K562 (cell line): ENCODE measurements at regions not wholly inside any gene's neighbourhood (a gene's known extent, or its start where the extent isn't known, plus 50 kb on each side); places are given as distances from the start of the nearest gene placed in this dataset.

Source experiments
- ATAC-seq: fragments of 200-7000 bp; cut with Tn5 transposase; 3 replicates; pipeline ENCODE4 v1.9.1; 2020; ENCODE audit warnings: moderate library complexity
- BruUV-seq: library from RNA; stranded (reverse); fragments of 400-500 nt; replicated peaks from 2 replicates; lab custom pipeline; 2021; lab: Mats Ljungman, UMichigan
- CTCF ChIA-PET: fragments of 300-600 bp; formaldehyde crosslinking; extraction: SDS; loops from one replicate; lab custom pipeline; 2021; ENCODE audit warnings: low intra/inter-chr PET ratio; lab: Yijun Ruan, JAX
- POLR2A ChIA-PET: fragments of 300-600, 350-650 bp; sonication (Branson Sonifier 250); formaldehyde crosslinking; extraction: SDS; loops from one replicate; lab custom pipeline; 2021; ENCODE audit warnings: antibody characterized with exemption, inconsistent platforms; lab: Yijun Ruan, JAX
- DNase-seq, 4 experiments: peaks; one replicate each; pipeline versions ENCODE4 v3.0.0 to v3.0.0-alpha.2; 2011 to 2018; ENCODE audit warnings: low spot score in 3 of 4, mixed read lengths in 3 of 4; ENCODE audit errors: extremely low read depth in 1 of 4
- FAIRE-seq: peaks from 2 replicates; lab custom pipeline; 2011; peaks lifted over from hg19 to GRCh38; lab: Jason Lieb, UNC
- H2AFZ ChIP-seq: 2 replicates; pipeline ENCODE4 v1.6.0; 2011; ENCODE audit warnings: low read depth, low read length, control low read depth, inconsistent platforms
- H3K27ac ChIP-seq: fragments of 200-600 bp; 3 replicates; pipeline ENCODE4 v1.8.0; 2011; ENCODE audit warnings: low read depth, mild to moderate bottlenecking, control low read depth, inconsistent platforms, low read length, moderate library complexity, mixed read lengths; ENCODE audit errors: extremely low read depth
- H3K27me3 ChIP-seq, 2 experiments: fragments of 300-600 bp in 1 of 2; 2 replicates in 1 of 2; 3 replicates in 1 of 2; pipeline versions ENCODE4 v1.6.0 to v1.8.0; 2011; ENCODE audit warnings: inconsistent platforms in 2 of 2, low read length in 2 of 2, mild to moderate bottlenecking in 1 of 2, mixed read lengths in 1 of 2, moderate library complexity in 1 of 2; ENCODE audit not compliant: control insufficient read depth in 2 of 2, insufficient read depth in 2 of 2
- H3K36me3 ChIP-seq: fragments of 300-600 bp; 3 replicates; pipeline ENCODE4 v1.8.0; 2011; ENCODE audit warnings: mild to moderate bottlenecking, low read length, inconsistent platforms; ENCODE audit not compliant: control insufficient read depth, insufficient read depth
- H3K4me1 ChIP-seq, 2 experiments: fragments of 200-600 bp in 1 of 2; replicated peaks in 1 of 2; 2 replicates in 1 of 2; 3 replicates in 1 of 2; pipeline versions ENCODE4 v1.5.1 to v1.8.0; 2011; ENCODE audit warnings: inconsistent platforms in 2 of 2, low read length in 2 of 2, mild to moderate bottlenecking in 1 of 2, mixed read lengths in 1 of 2, moderate library complexity in 1 of 2; ENCODE audit not compliant: control insufficient read depth in 2 of 2, insufficient read depth in 2 of 2
- H3K4me2 ChIP-seq: 2 replicates; pipeline ENCODE4 v1.6.1; 2011; ENCODE audit warnings: low read length, control low read depth, inconsistent platforms, mixed read lengths; ENCODE audit not compliant: insufficient read depth
- H3K4me3 ChIP-seq: fragments of 200-600 bp; sonication (generic), shearing (Covaris generic); 2 replicates; pipeline ENCODE4 v1.5.1; 2016; ENCODE audit warnings: control low read depth, inconsistent platforms
- H3K79me2 ChIP-seq: fragments of 200-600 bp; 3 replicates; pipeline ENCODE4 v1.8.0; 2011; ENCODE audit warnings: low read length, inconsistent platforms; ENCODE audit not compliant: control insufficient read depth, insufficient read depth
- H3K9ac ChIP-seq, 2 experiments: 2 replicates each; pipeline versions ENCODE4 v1.6.0 to v1.6.1; 2011; ENCODE audit warnings: low read depth in 2 of 2, low read length in 2 of 2, control low read depth in 1 of 2, inconsistent platforms in 1 of 2, mild to moderate bottlenecking in 1 of 2, mixed read lengths in 1 of 2; ENCODE audit not compliant: insufficient read depth in 1 of 2
- H3K9me1 ChIP-seq: one replicate; pipeline ENCODE4 v1.6.0; 2011; ENCODE audit warnings: inconsistent platforms, mild to moderate bottlenecking, low read length, moderate library complexity; ENCODE audit not compliant: control insufficient read depth, insufficient read depth
- H3K9me3 ChIP-seq: replicated peaks from 2 replicates; pipeline ENCODE4 v1.5.1; 2011; ENCODE audit warnings: low read depth, low read length, inconsistent platforms; ENCODE audit not compliant: control insufficient read depth, insufficient read depth
- H4K20me1 ChIP-seq: replicated peaks from 2 replicates; pipeline ENCODE4 v1.6.1; 2011; ENCODE audit warnings: low read length, inconsistent platforms, mixed read lengths; ENCODE audit not compliant: control insufficient read depth, insufficient read depth
- CHD1 ChIP-seq: fragments of 200-600 bp; sonication (generic); IDR thresholded peaks from one replicate; pipeline ENCODE4 v1.6.1; 2012; ENCODE audit warnings: mild to moderate bottlenecking, moderate library complexity, low read length, inconsistent platforms
- CREB3 ChIP-seq: fragments of 450-650 bp; conservative IDR thresholded peaks from 2 replicates; pipeline ENCODE4 v1.6.1; 2016; ENCODE audit warnings: missing genetic modification characterization, low read depth, mild to moderate bottlenecking, missing compliant biosample characterization, moderate library complexity
- CREM ChIP-seq: IDR thresholded peaks from 2 replicates; pipeline ENCODE4 v1.6.1; 2014; ENCODE audit warnings: antibody characterized with exemption, low read depth
- CSDE1 ChIP-seq, 2 experiments: fragments of 450-650 bp; IDR thresholded peaks; 2 replicates each; pipeline ENCODE4 v1.6.1; 2016; ENCODE audit warnings: mild to moderate bottlenecking in 1 of 2
- ELK3 ChIP-seq: fragments of 450-650 bp; formaldehyde crosslinking; IDR thresholded peaks from 2 replicates; pipeline ENCODE4 v1.4.0; 2020; ENCODE audit warnings: mild to moderate bottlenecking
- HOXB6 ChIP-seq: fragments of 250-450 bp; sonication (Bioruptor Pico); IDR thresholded peaks from 2 replicates; pipeline ENCODE4 v1.5.1; 2022; ENCODE audit warnings: mild to moderate bottlenecking, borderline replicate concordance
- JUND ChIP-seq, 2 experiments: IDR thresholded peaks; 2 replicates in 1 of 2; 3 replicates in 1 of 2; pipeline ENCODE4 v1.6.1; 2011; ENCODE audit warnings: borderline replicate concordance in 2 of 2, low read depth in 2 of 2, low read length in 2 of 2, improper control_type of control experiment in 1 of 2, missing biosample characterization in 1 of 2, missing genetic modification characterization in 1 of 2, missing genetic modification reagents in 1 of 2
- KLF13 ChIP-seq: fragments of 450-650 bp; IDR thresholded peaks from 2 replicates; pipeline ENCODE4 v1.6.1; 2016; ENCODE audit warnings: missing genetic modification characterization, low read depth, mild to moderate bottlenecking, missing compliant biosample characterization, moderate library complexity, borderline replicate concordance
- NELFE ChIP-seq: IDR thresholded peaks from 2 replicates; pipeline ENCODE4 v1.6.1; 2011; ENCODE audit warnings: mild to moderate bottlenecking; ENCODE audit not compliant: insufficient read depth, insufficient read length
- PURB ChIP-seq: sonication (generic); formaldehyde crosslinking; IDR thresholded peaks from 2 replicates; pipeline ENCODE4 v1.9.0; 2021; ENCODE audit warnings: low read depth, mild to moderate bottlenecking, missing genetic modification reagents
- SMAD3 ChIP-seq: fragments of 450-650 bp; formaldehyde crosslinking; conservative IDR thresholded peaks from 2 replicates; pipeline ENCODE4 v1.4.0; 2020; ENCODE audit warnings: mild to moderate bottlenecking
- TAF1 ChIP-seq: IDR thresholded peaks from 2 replicates; pipeline ENCODE4 v1.6.1; 2011; ENCODE audit warnings: mild to moderate bottlenecking, low read length, moderate library complexity; ENCODE audit not compliant: insufficient read depth, control insufficient read depth, severe bottlenecking; ENCODE audit errors: extremely low read depth
- TOE1 ChIP-seq, 2 experiments: fragments of 450-650 bp in 1 of 2; sonication (generic) in 1 of 2; formaldehyde crosslinking in 1 of 2; IDR thresholded peaks; 2 replicates each; pipeline versions ENCODE4 v1.7.1 to v1.8.0; 2016 to 2022; ENCODE audit warnings: borderline replicate concordance in 2 of 2, mild to moderate bottlenecking in 2 of 2, antibody characterized with exemption in 1 of 2, inconsistent platforms in 1 of 2, low read depth in 1 of 2, missing genetic modification reagents in 1 of 2, moderate library complexity in 1 of 2
- ZNF124 ChIP-seq: sonication (generic); formaldehyde crosslinking; IDR thresholded peaks from 2 replicates; pipeline ENCODE4 v1.8.1; 2022; ENCODE audit warnings: missing genetic modification reagents
- ZNF584 ChIP-seq: fragments of 200-800 bp; sonication (Bioruptor generic); IDR thresholded peaks from 2 replicates; pipeline ENCODE4 v1.6.1; 2016; ENCODE audit warnings: low read depth, mild to moderate bottlenecking, missing genetic modification characterization, missing compliant biosample characterization
- ZNF707 ChIP-seq: fragments of 250-450 bp; sonication (Bioruptor Pico); conservative IDR thresholded peaks from 2 replicates; pipeline ENCODE4 v1.8.0; 2022; ENCODE audit warnings: inconsistent platforms, mild to moderate bottlenecking, moderate library complexity
- WGBS: fragments of 100-300 bp; shearing (Covaris generic); methylation state at CpG from one replicate; pipeline ENCODE4 v1.1.6; 2016; ENCODE audit warnings: low coverage, mixed read lengths; ENCODE audit not compliant: insufficient coverage; ENCODE audit errors: missing lambda C conversion rate; 5-methylcytosine and 5-hydroxymethylcytosine counted together
- in situ Hi-C: fragments of 300-500 bp; cut with MboI; formaldehyde crosslinking; loops from 4 replicates; pipeline ENCODE4 v1.15.0; 2018; ENCODE audit warnings: inconsistent platforms, mixed read lengths
- intact Hi-C: fragments of 100-400 bp; cut with micrococcal nuclease; formaldehyde crosslinking; loops from 2 replicates; pipeline ENCODE4 v1.14.2; 2022
- TF ChIP-seq, protein P1 (sequence below): fragments of 150-350 bp; conservative IDR thresholded peaks from 2 replicates; pipeline ENCODE4 v1.6.1; 2014; ENCODE audit warnings: low read length

GRCh38 chr7:112995059-112995824 lies 91.4 kb downstream of the GPR85 start:
- FAIRE-seq (no peak), DNase-seq (no peak), ATAC-seq (no peak)
- BruUV-seq: no TSS peak
- H3K9me1 ChIP-seq: no peaks in the 10 kb centered on the region
- H3K9ac ChIP-seq: no peak overlapping the region
- no peak overlapping the region for H2AFZ ChIP-seq
- 4% methylated on average over 3 of the region's 3 CpGs for WGBS
- no peak overlapping the region for H3K27ac ChIP-seq
- H4K20me1 ChIP-seq: no peaks in the 10 kb centered on the region
- ChIA-PET POLR2A (no interaction called here), CTCF (no interaction called here)
- no peaks in the 10 kb centered on the region for H3K79me2 ChIP-seq
- H3K9me3 ChIP-seq: no peaks in the 10 kb centered on the region
- H3K4me1 ChIP-seq: no peaks in the 10 kb centered on the region
- H3K27me3 ChIP-seq: no peaks in the 10 kb centered on the region
- no peak overlapping the region for H3K4me3 ChIP-seq
- no peaks in the 10 kb centered on the region for H3K36me3 ChIP-seq
- no peak overlapping the region for H3K4me2 ChIP-seq
- in situ Hi-C loops: no loop called here
- intact Hi-C loops: no loop called here
- TF ChIP-seq CREB3 (tag): no peak
- TF ChIP-seq TOE1 (IDR thresholded peaks at IDR 0.05; ENCODE audit: borderline replicate concordance): no peak
- TF ChIP-seq TOE1 (CRISPR knock-in tag; IDR thresholded peaks at IDR 0.05; ENCODE audit: borderline replicate concordance, low read depth): no peak
- no peak for TF ChIP-seq CHD1
- no peak for TF ChIP-seq PURB
- TF ChIP-seq, protein P1, sequence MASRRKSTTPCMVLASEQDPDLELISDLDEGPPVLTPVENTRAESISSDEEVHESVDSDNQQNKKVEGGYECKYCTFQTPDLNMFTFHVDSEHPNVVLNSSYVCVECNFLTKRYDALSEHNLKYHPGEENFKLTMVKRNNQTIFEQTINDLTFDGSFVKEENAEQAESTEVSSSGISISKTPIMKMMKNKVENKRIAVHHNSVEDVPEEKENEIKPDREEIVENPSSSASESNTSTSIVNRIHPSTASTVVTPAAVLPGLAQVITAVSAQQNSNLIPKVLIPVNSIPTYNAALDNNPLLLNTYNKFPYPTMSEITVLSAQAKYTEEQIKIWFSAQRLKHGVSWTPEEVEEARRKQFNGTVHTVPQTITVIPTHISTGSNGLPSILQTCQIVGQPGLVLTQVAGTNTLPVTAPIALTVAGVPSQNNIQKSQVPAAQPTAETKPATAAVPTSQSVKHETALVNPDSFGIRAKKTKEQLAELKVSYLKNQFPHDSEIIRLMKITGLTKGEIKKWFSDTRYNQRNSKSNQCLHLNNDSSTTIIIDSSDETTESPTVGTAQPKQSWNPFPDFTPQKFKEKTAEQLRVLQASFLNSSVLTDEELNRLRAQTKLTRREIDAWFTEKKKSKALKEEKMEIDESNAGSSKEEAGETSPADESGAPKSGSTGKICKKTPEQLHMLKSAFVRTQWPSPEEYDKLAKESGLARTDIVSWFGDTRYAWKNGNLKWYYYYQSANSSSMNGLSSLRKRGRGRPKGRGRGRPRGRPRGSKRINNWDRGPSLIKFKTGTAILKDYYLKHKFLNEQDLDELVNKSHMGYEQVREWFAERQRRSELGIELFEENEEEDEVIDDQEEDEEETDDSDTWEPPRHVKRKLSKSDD: no peak
- TF ChIP-seq ZNF707: no peak
- no peak for TF ChIP-seq ZNF584 (CRISPR knock-in tag)
- no peak for TF ChIP-seq CREM
- no peak for TF ChIP-seq ELK3 (CRISPR knock-in tag)
- no peak for TF ChIP-seq CSDE1 (IDR thresholded peaks at IDR 0.05)
- no peak for TF ChIP-seq HOXB6 (CRISPR knock-in tag)
- no peak for TF ChIP-seq NELFE
- TF ChIP-seq SMAD3 (CRISPR knock-in tag): no peak
- no peak for TF ChIP-seq KLF13 (tag)
- TF ChIP-seq ZNF124 (CRISPR knock-in tag): no peak
- no peak for TF ChIP-seq TAF1
- no peak for TF ChIP-seq JUND (IDR thresholded peaks at IDR 0.05; ENCODE audit: borderline replicate concordance, low read depth, low read length)
- TF ChIP-seq JUND (tag; IDR thresholded peaks at IDR 0.05; ENCODE audit: borderline replicate concordance, low read depth, low read length): no peak
